Stomach (tissue), 8 donors: ENCODE measurements at regions not wholly inside any gene's neighbourhood (a gene's known extent, or its start where the extent isn't known, plus 50 kb on each side); places are given as distances from the start of the nearest gene placed in this dataset.

Experiments used
- DNase-seq, 2 donors: peaks; one replicate each; pipeline versions ENCODE4 v3.0.0 to v3.0.0-alpha.2; 2013 to 2019
- H3K27ac ChIP-seq, 5 donors: fragments of 200-600 bp in 4 of 5; sonication (generic) in 4 of 5; one replicate each; pipeline ENCODE4 v1.5.1; 2013 to 2019; ENCODE audit warnings: mild to moderate bottlenecking in 1 of 5, moderate library complexity in 1 of 5
- H3K27me3 ChIP-seq, 3 donors: fragments of 200-600 bp; sonication (generic); one replicate each; pipeline ENCODE4 v1.5.1; 2017 to 2019; ENCODE audit warnings: mixed run types in 1 of 3
- H3K36me3 ChIP-seq, 4 donors: fragments of 200-600 bp; sonication (generic); 1 replicate in 3 of 4; 2 replicates in 1 of 4; pipeline ENCODE4 v1.5.1; 2016 to 2019
- H3K4me1 ChIP-seq, 4 donors: fragments of 200-600 bp; sonication (generic); one replicate each; pipeline ENCODE4 v1.5.1; 2016 to 2019
- H3K4me3 ChIP-seq, 4 donors: fragments of 200-600 bp; sonication (generic) in 3 of 4; one replicate each; pipeline ENCODE4 v1.5.1; 2016 to 2019; ENCODE audit warnings: mild to moderate bottlenecking in 1 of 4
- H3K9me3 ChIP-seq, 4 donors: fragments of 200-600 bp; sonication (generic); one replicate each; pipeline ENCODE4 v1.5.1; 2016 to 2019
- CTCF ChIP-seq, 7 experiments: fragments of 450-650 bp in 4 of 7; fragments of 200-600 bp in 3 of 7; sonication (generic) in 3 of 7; IDR thresholded peaks; one replicate each; pipeline ENCODE4 v1.5.1; 2016 to 2019; ENCODE audit warnings: antibody characterized with exemption in 7 of 7, control low read depth in 2 of 7, mild to moderate bottlenecking in 1 of 7
- EP300 ChIP-seq: sonication (generic); formaldehyde crosslinking; IDR thresholded peaks from one replicate; pipeline ENCODE4 v1.6.1; 2017; ENCODE audit warnings: antibody characterized with exemption
- POLR2A ChIP-seq, 4 donors: fragments of 450-650 bp; IDR thresholded peaks; one replicate each; pipeline ENCODE4 v1.6.1; 2016; ENCODE audit warnings: antibody characterized with exemption in 4 of 4, control low read depth in 2 of 4, mild to moderate bottlenecking in 1 of 4, moderate library complexity in 1 of 4
- POLR2AphosphoS5 ChIP-seq, 3 donors: sonication (generic); formaldehyde crosslinking; IDR thresholded peaks; one replicate each; pipeline ENCODE4 v1.6.1; 2016; ENCODE audit warnings: antibody characterized with exemption in 3 of 3
- WGBS, 5 donors: extraction: QIAGEN DNeasy Blood & Tissue Kit in 3 of 5; methylation state at CpG; one replicate each; pipeline versions ENCODE4 v1.1.5 to v1.1.7; 2013 to 2018; 5-methylcytosine and 5-hydroxymethylcytosine counted together
- intact Hi-C: fragments of 100-400 bp; cut with DNase I; formaldehyde crosslinking; loops from one replicate; pipeline ENCODE4 v1.15.1; 2023; ENCODE audit warnings: low total_unique reads
- donor health status: healthy with polysubstance abuse.
- donor health status: Bipolar disorder and iron deficiency.
- donor health status: healthy.

- H3K27ac ChIP-seq: no peak overlapping the region
- no peak overlapping the region for H3K4me3 ChIP-seq
- 91 to 100% (median 93%) methylated on average over 1 of the region's 1 CpG for WGBS, 5 donors
- H3K9me3 ChIP-seq: no peaks in the 10 kb centered on the region
- intact Hi-C loops: loop anchor here (5.0 kb wide), 1 partner anchor 242 kb away; no protein-coding TSS in a partner anchor
- DNase-seq: no peak
- no peaks in the 10 kb centered on the region for H3K27me3 ChIP-seq
- no peak for TF ChIP-seq CTCF (IDR thresholded peaks at IDR 0.05)
- no peak for TF ChIP-seq POLR2A (IDR thresholded peaks at IDR 0.05)
- no peak for TF ChIP-seq POLR2AphosphoS5 (IDR thresholded peaks at IDR 0.05)
- no peak for TF ChIP-seq EP300
- H3K36me3 ChIP-seq: no peaks in the 10 kb centered on the region
- no peaks in the 10 kb centered on the region for H3K4me1 ChIP-seq
These were observed 87.9 kb downstream of the NUDT12 start for GRCh38 chr5:103474677-103475076.

- H3K27me3 ChIP-seq: no peaks in the 10 kb centered on the region
- intact Hi-C loops: no loop called here
- no peaks in the 10 kb centered on the region for H3K4me1 ChIP-seq
- no peaks in the 10 kb centered on the region for H3K9me3 ChIP-seq
- DNase-seq: no peak
- no peaks in the 10 kb centered on the region for H3K36me3 ChIP-seq
- no peak overlapping the region for H3K4me3 ChIP-seq
- H3K27ac ChIP-seq: no peak overlapping the region
- no peak for TF ChIP-seq POLR2A (IDR thresholded peaks at IDR 0.05)
- TF ChIP-seq CTCF (IDR thresholded peaks at IDR 0.05): no peak
- TF ChIP-seq POLR2AphosphoS5 (IDR thresholded peaks at IDR 0.05): no peak
- no peak for TF ChIP-seq EP300
These were observed 88.9 kb downstream of the NUDT12 start for GRCh38 chr5:103473725-103474124.

- Histone ChIP-seq H3K9me3 (no peaks in the 10 kb centered on the region), H3K27me3 (no peaks in the 10 kb centered on the region), H3K27ac (no peak overlapping the region), H3K4me1 (no peaks in the 10 kb centered on the region), H3K36me3 (no peaks in the 10 kb centered on the region), H3K4me3 (no peak overlapping the region)
- TF ChIP-seq EP300: no peak
- no peak for TF ChIP-seq POLR2A (IDR thresholded peaks at IDR 0.05)
- no peak for TF ChIP-seq POLR2AphosphoS5 (IDR thresholded peaks at IDR 0.05)
- TF ChIP-seq CTCF (IDR thresholded peaks at IDR 0.05): no peak
- DNase-seq: no peak
- intact Hi-C loops: no loop called here
- 55 to 78% (median 64%) methylated on average over 1 of the region's 1 CpG for WGBS, 5 donors
These were observed 89.8 kb downstream of the NUDT12 start for GRCh38 chr5:103472830-103473229.

GRCh38 chr5:103472265-103472664 lies 90.3 kb downstream of the NUDT12 start:
- Histone ChIP-seq H3K4me3 (no peak overlapping the region), H3K27me3 (no peaks in the 10 kb centered on the region), H3K36me3 (no peaks in the 10 kb centered on the region), H3K9me3 (no peaks in the 10 kb centered on the region), H3K27ac (no peak overlapping the region), H3K4me1 (no peaks in the 10 kb centered on the region)
- TF ChIP-seq POLR2A (IDR thresholded peaks at IDR 0.05) (no peak), CTCF (IDR thresholded peaks at IDR 0.05) (no peak), EP300 (no peak), POLR2AphosphoS5 (IDR thresholded peaks at IDR 0.05) (no peak)
- intact Hi-C loops: no loop called here
- DNase-seq: no peak
- 37 to 72% (median 49%) methylated on average over 1 of the region's 1 CpG for WGBS, 5 donors
